ENCODE measurements at regions not wholly inside any gene's neighbourhood (a gene's known extent, or its start where the extent isn't known, plus 50 kb on each side); places are given as distances from the start of the nearest gene placed in this dataset.

DNA sequence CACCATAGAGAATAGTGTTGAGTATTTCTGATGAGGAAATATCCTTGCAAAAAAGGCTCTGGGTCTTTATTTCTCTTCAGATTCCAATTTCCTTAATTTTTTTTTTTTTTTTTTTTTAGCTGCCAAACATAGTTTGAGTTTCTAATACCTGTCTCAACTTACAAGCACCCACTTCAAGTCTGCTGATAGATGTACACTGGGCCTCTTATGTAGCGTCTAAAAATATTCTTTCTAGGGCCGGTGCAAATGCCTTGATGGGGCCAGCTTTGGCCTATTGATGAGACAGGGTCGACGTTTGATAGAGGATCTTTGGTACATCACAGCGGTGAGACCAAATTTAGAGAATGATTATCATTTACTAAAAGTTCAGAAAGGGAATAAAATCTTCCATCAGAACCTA is 626.4 kb downstream of the LMO4 start:
- no peaks in the 10 kb centered on the region for H3K27me3 ChIP-seq (ENCODE audit: control insufficient read depth in 4 of 4, insufficient read depth in 4 of 4, low read length in 3 of 4)
- no peak overlapping the region for H3K4me3 ChIP-seq (ENCODE audit: low read depth in 1 of 3, low read length in 3 of 3)
- TF ChIP-seq ATF3 (IDR thresholded peaks at IDR 0.05) (no peak), HNF4A (conservative IDR thresholded peaks at IDR 0.05) (no peak), JUND (IDR thresholded peaks at IDR 0.05) (no peak), GABPA (IDR thresholded peaks at IDR 0.05 in 1 of 2, conservative IDR thresholded peaks at IDR 0.05 in 1 of 2) (no peak), NR2F2 (IDR thresholded peaks at IDR 0.05) (no peak), TAF1 (conservative IDR thresholded peaks at IDR 0.05) (no peak), FOXA1 (IDR thresholded peaks at IDR 0.05) (no peak), HNF4G (IDR thresholded peaks at IDR 0.05) (no peak), FOXA2 (IDR thresholded peaks at IDR 0.05) (no peak), MAX (IDR thresholded peaks at IDR 0.05) (no peak), CTCF (IDR thresholded peaks at IDR 0.05; ENCODE audit: low read depth, low read length, missing input control) (no peak), RXRA (IDR thresholded peaks at IDR 0.05) (no peak), RAD21 (IDR thresholded peaks at IDR 0.05) (no peak), ZBTB33 (IDR thresholded peaks at IDR 0.05) (no peak), SP1 (IDR thresholded peaks at IDR 0.05) (no peak), EGR1 (IDR thresholded peaks at IDR 0.05; ENCODE audit: low read depth in 2 of 2) (no peak), YY1 (IDR thresholded peaks at IDR 0.05) (no peak)
- TF ChIP-seq, protein P1, sequence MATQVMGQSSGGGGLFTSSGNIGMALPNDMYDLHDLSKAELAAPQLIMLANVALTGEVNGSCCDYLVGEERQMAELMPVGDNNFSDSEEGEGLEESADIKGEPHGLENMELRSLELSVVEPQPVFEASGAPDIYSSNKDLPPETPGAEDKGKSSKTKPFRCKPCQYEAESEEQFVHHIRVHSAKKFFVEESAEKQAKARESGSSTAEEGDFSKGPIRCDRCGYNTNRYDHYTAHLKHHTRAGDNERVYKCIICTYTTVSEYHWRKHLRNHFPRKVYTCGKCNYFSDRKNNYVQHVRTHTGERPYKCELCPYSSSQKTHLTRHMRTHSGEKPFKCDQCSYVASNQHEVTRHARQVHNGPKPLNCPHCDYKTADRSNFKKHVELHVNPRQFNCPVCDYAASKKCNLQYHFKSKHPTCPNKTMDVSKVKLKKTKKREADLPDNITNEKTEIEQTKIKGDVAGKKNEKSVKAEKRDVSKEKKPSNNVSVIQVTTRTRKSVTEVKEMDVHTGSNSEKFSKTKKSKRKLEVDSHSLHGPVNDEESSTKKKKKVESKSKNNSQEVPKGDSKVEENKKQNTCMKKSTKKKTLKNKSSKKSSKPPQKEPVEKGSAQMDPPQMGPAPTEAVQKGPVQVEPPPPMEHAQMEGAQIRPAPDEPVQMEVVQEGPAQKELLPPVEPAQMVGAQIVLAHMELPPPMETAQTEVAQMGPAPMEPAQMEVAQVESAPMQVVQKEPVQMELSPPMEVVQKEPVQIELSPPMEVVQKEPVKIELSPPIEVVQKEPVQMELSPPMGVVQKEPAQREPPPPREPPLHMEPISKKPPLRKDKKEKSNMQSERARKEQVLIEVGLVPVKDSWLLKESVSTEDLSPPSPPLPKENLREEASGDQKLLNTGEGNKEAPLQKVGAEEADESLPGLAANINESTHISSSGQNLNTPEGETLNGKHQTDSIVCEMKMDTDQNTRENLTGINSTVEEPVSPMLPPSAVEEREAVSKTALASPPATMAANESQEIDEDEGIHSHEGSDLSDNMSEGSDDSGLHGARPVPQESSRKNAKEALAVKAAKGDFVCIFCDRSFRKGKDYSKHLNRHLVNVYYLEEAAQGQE (IDR thresholded peaks at IDR 0.05): no peak
- no peaks in the 10 kb centered on the region for H3K9me3 ChIP-seq (ENCODE audit: control insufficient read depth in 4 of 4, low read length in 3 of 4)
- no peak overlapping the region for H3K27ac ChIP-seq (ENCODE audit: low read depth in 1 of 2, low read length in 2 of 2)
- no peaks in the 10 kb centered on the region for H3K4me1 ChIP-seq (ENCODE audit: control insufficient read depth in 4 of 4, insufficient read depth in 4 of 4, low read length in 3 of 4)
- H3K9ac ChIP-seq (ENCODE audit: low read depth in 1 of 2, low read length in 2 of 2): no peak overlapping the region
- WGBS: 91% methylated on average over 5 of the region's 5 CpGs
- DNase-seq (ENCODE audit: low spot score): no peak
- no peaks in the 10 kb centered on the region for H3K36me3 ChIP-seq (ENCODE audit: control insufficient read depth in 4 of 4, insufficient read depth in 3 of 4, low read depth in 1 of 4, low read length in 3 of 4)
